ENCODE measurements at regions not wholly inside any gene's neighbourhood (a gene's known extent, or its start where the extent isn't known, plus 50 kb on each side); places are given as distances from the start of the nearest gene placed in this dataset.
"Not testable (repeated sequence)": the region's sequence is repeated elsewhere in the genome, so short reads cannot be mapped to it uniquely, and the experiment has no call there.

GRCh38 chr6:16041327-16041726, 87.6 kb upstream of the MYLIP start:
- no peak overlapping the region for H3K4me3 ChIP-seq (ENCODE audit: low read depth, low read length)
- TF ChIP-seq CTCF (IDR thresholded peaks at IDR 0.05; ENCODE audit: low read depth, low read length), result no peak

- no peak for TF ChIP-seq CTCF (IDR thresholded peaks at IDR 0.05; ENCODE audit: low read depth, low read length)
- H3K4me3 ChIP-seq (ENCODE audit: low read depth, low read length), result no peak overlapping the region
Measured at GRCh38 chr6:16040628-16040974, 88.3 kb upstream of the MYLIP start.

- H3K4me3 ChIP-seq (ENCODE audit: low read depth, low read length), result not testable (repeated sequence)
Measured at GRCh38 chr6:16039892-16040627, 88.8 kb upstream of the MYLIP start.

- H3K4me3 ChIP-seq (ENCODE audit: low read depth, low read length), result no peak overlapping the region
- TF ChIP-seq CTCF (IDR thresholded peaks at IDR 0.05; ENCODE audit: low read depth, low read length), result no peak
Measured at GRCh38 chr6:16038938-16039337, 89.9 kb upstream of the MYLIP start.

- no peak overlapping the region for H3K4me3 ChIP-seq (ENCODE audit: low read depth, low read length)
- TF ChIP-seq CTCF (IDR thresholded peaks at IDR 0.05; ENCODE audit: low read depth, low read length), result no peak
Measured at GRCh38 chr6:16035488-16036080, 93.3 kb upstream of the MYLIP start.

- TF ChIP-seq CTCF (IDR thresholded peaks at IDR 0.05; ENCODE audit: low read depth, low read length), result no peak
- H3K4me3 ChIP-seq (ENCODE audit: low read depth, low read length), result no peak overlapping the region
Measured at GRCh38 chr6:16033214-16033613, 95.7 kb upstream of the MYLIP start.

GRCh38 chr6:16031278-16031981, 97.5 kb upstream of the MYLIP start:
- no peak for TF ChIP-seq CTCF (IDR thresholded peaks at IDR 0.05; ENCODE audit: low read depth, low read length)
- no peak overlapping the region for H3K4me3 ChIP-seq (ENCODE audit: low read depth, low read length)

All from WI38 (cell line).